Dendritic cell treated with granulocyte-macrophage colony-stimulating factor and Interleukin-4, amounts not matched to agents 40 ng/mL and 50 ng/mL, for 4 days (primary cell): ENCODE measurements at regions not wholly inside any gene's neighbourhood (a gene's known extent, or its start where the extent isn't known, plus 50 kb on each side); places are given as distances from the start of the nearest gene placed in this dataset.

Experiments used
- H3K27ac Mint-ChIP-seq: one replicate; pipeline ENCODE4 v1.8.0; 2022; ENCODE audit warnings: mild to moderate bottlenecking, mixed read lengths
- H3K27me3 Mint-ChIP-seq: one replicate; pipeline ENCODE4 v1.8.0; 2022; ENCODE audit warnings: mild to moderate bottlenecking, mixed read lengths
- H3K36me3 Mint-ChIP-seq: one replicate; pipeline ENCODE4 v1.8.0; 2022; ENCODE audit warnings: low read depth, mixed read lengths
- H3K4me1 Mint-ChIP-seq: one replicate; pipeline ENCODE4 v1.8.0; 2022; ENCODE audit warnings: low read depth, mixed read lengths
- H3K4me3 Mint-ChIP-seq: one replicate; pipeline ENCODE4 v1.8.0; 2022; ENCODE audit warnings: mild to moderate bottlenecking, moderate library complexity, mixed read lengths
- H3K9me3 Mint-ChIP-seq: one replicate; pipeline ENCODE4 v1.8.0; 2022; ENCODE audit warnings: mixed read lengths
- intact Hi-C: fragments of 100-400 bp; cut with micrococcal nuclease; formaldehyde crosslinking; loops from one replicate; pipeline ENCODE4 v1.15.0; 2022

- Mint-ChIP-seq H3K27me3 (no peaks in the 10 kb centered on the region), H3K36me3 (no peaks in the 10 kb centered on the region), H3K9me3 (no peaks in the 10 kb centered on the region), H3K4me1 (no peaks in the 10 kb centered on the region), H3K27ac (no peak overlapping the region), H3K4me3 (no peak overlapping the region)
- intact Hi-C loops, result no loop called here
Observed at GRCh38 chr10:106213493-106213892, 951.0 kb downstream of the SORCS1 start.

- Mint-ChIP-seq H3K36me3 (no peaks in the 10 kb centered on the region), H3K27ac (no peak overlapping the region), H3K27me3 (no peaks in the 10 kb centered on the region), H3K4me3 (no peak overlapping the region), H3K4me1 (no peaks in the 10 kb centered on the region), H3K9me3 (no peaks in the 10 kb centered on the region)
- intact Hi-C loops, result no loop called here
Observed at GRCh38 chr10:106198275-106198674, 966.2 kb downstream of the SORCS1 start.

GRCh38 chr10:106189292-106189691 is 975.2 kb downstream of the SORCS1 start:
- Mint-ChIP-seq H3K36me3 (no peaks in the 10 kb centered on the region), H3K27me3 (no peaks in the 10 kb centered on the region), H3K4me3 (no peak overlapping the region), H3K9me3 (no peaks in the 10 kb centered on the region), H3K27ac (no peak overlapping the region), H3K4me1 (no peaks in the 10 kb centered on the region)
- intact Hi-C loops, result no loop called here

- Mint-ChIP-seq H3K4me1 (no peaks in the 10 kb centered on the region), H3K4me3 (no peak overlapping the region), H3K27me3 (no peaks in the 10 kb centered on the region), H3K36me3 (no peaks in the 10 kb centered on the region), H3K27ac (no peak overlapping the region), H3K9me3 (no peaks in the 10 kb centered on the region)
- intact Hi-C loops, result no loop called here
Observed at GRCh38 chr10:106185951-106186350, 978.6 kb downstream of the SORCS1 start.

GRCh38 chr10:106183041-106183440 is 981.5 kb downstream of the SORCS1 start:
- Mint-ChIP-seq H3K9me3 (no peaks in the 10 kb centered on the region), H3K27ac (no peak overlapping the region), H3K36me3 (no peaks in the 10 kb centered on the region), H3K4me1 (no peaks in the 10 kb centered on the region), H3K4me3 (no peak overlapping the region), H3K27me3 (no peaks in the 10 kb centered on the region)
- intact Hi-C loops, result no loop called here

GRCh38 chr10:106182542-106182941 is 982.0 kb downstream of the SORCS1 start:
- H3K4me1 Mint-ChIP-seq, result no peaks in the 10 kb centered on the region
- H3K4me3 Mint-ChIP-seq, result no peak overlapping the region
- intact Hi-C loops, result no loop called here
- H3K36me3 Mint-ChIP-seq, result no peaks in the 10 kb centered on the region
- H3K9me3 Mint-ChIP-seq, result no peaks in the 10 kb centered on the region
- H3K27ac Mint-ChIP-seq, result no peak overlapping the region
- H3K27me3 Mint-ChIP-seq, result no peaks in the 10 kb centered on the region

- Mint-ChIP-seq H3K36me3 (no peaks in the 10 kb centered on the region), H3K27ac (no peak overlapping the region), H3K4me1 (no peaks in the 10 kb centered on the region), H3K27me3 (no peaks in the 10 kb centered on the region), H3K9me3 (no peaks in the 10 kb centered on the region), H3K4me3 (no peak overlapping the region)
- intact Hi-C loops, result no loop called here
Observed at GRCh38 chr10:106181501-106181900, 983.0 kb downstream of the SORCS1 start.

- H3K27ac Mint-ChIP-seq, result no peak overlapping the region
- no peaks in the 10 kb centered on the region for H3K4me1 Mint-ChIP-seq
- H3K9me3 Mint-ChIP-seq, result no peaks in the 10 kb centered on the region
- H3K27me3 Mint-ChIP-seq, result no peaks in the 10 kb centered on the region
- no peaks in the 10 kb centered on the region for H3K36me3 Mint-ChIP-seq
- H3K4me3 Mint-ChIP-seq, result no peak overlapping the region
- intact Hi-C loops, result no loop called here
Observed at GRCh38 chr10:106179430-106179829, 985.1 kb downstream of the SORCS1 start.

GRCh38 chr10:106175760-106176377 is 988.6 kb downstream of the SORCS1 start:
- Mint-ChIP-seq H3K36me3 (no peaks in the 10 kb centered on the region), H3K9me3 (no peaks in the 10 kb centered on the region), H3K27me3 (no peaks in the 10 kb centered on the region), H3K4me3 (no peak overlapping the region), H3K4me1 (no peaks in the 10 kb centered on the region), H3K27ac (no peak overlapping the region)
- intact Hi-C loops, result no loop called here

- Mint-ChIP-seq H3K27me3 (no peaks in the 10 kb centered on the region), H3K9me3 (no peaks in the 10 kb centered on the region), H3K4me3 (no peak overlapping the region), H3K27ac (no peak overlapping the region), H3K4me1 (no peaks in the 10 kb centered on the region), H3K36me3 (no peaks in the 10 kb centered on the region)
- intact Hi-C loops, result no loop called here
Observed at GRCh38 chr10:106173838-106174237, 990.7 kb downstream of the SORCS1 start.

GRCh38 chr10:106169241-106169640 is 995.3 kb downstream of the SORCS1 start:
- no peak overlapping the region for H3K27ac Mint-ChIP-seq
- no peaks in the 10 kb centered on the region for H3K4me1 Mint-ChIP-seq
- no peaks in the 10 kb centered on the region for H3K27me3 Mint-ChIP-seq
- no peaks in the 10 kb centered on the region for H3K9me3 Mint-ChIP-seq
- H3K36me3 Mint-ChIP-seq, result no peaks in the 10 kb centered on the region
- H3K4me3 Mint-ChIP-seq, result no peak overlapping the region
- intact Hi-C loops, result no loop called here

- intact Hi-C loops, result no loop called here
- H3K4me3 Mint-ChIP-seq, result no peak overlapping the region
- no peak overlapping the region for H3K27ac Mint-ChIP-seq
- H3K27me3 Mint-ChIP-seq, result no peaks in the 10 kb centered on the region
- no peaks in the 10 kb centered on the region for H3K9me3 Mint-ChIP-seq
- no peaks in the 10 kb centered on the region for H3K36me3 Mint-ChIP-seq
- no peaks in the 10 kb centered on the region for H3K4me1 Mint-ChIP-seq
Observed at GRCh38 chr10:106167946-106168345, 996.6 kb downstream of the SORCS1 start.

GRCh38 chr10:106158241-106158640 is 1006.3 kb downstream of the SORCS1 start:
- H3K27ac Mint-ChIP-seq, result no peak overlapping the region
- intact Hi-C loops, result no loop called here
- no peaks in the 10 kb centered on the region for H3K36me3 Mint-ChIP-seq
- H3K27me3 Mint-ChIP-seq, result no peaks in the 10 kb centered on the region
- H3K4me3 Mint-ChIP-seq, result no peak overlapping the region
- H3K4me1 Mint-ChIP-seq, result no peaks in the 10 kb centered on the region
- H3K9me3 Mint-ChIP-seq, result no peaks in the 10 kb centered on the region

- intact Hi-C loops, result no loop called here
- no peaks in the 10 kb centered on the region for H3K9me3 Mint-ChIP-seq
- no peaks in the 10 kb centered on the region for H3K36me3 Mint-ChIP-seq
- H3K4me1 Mint-ChIP-seq, result no peaks in the 10 kb centered on the region
- no peak overlapping the region for H3K4me3 Mint-ChIP-seq
- no peak overlapping the region for H3K27ac Mint-ChIP-seq
- no peaks in the 10 kb centered on the region for H3K27me3 Mint-ChIP-seq
Observed at GRCh38 chr10:106147021-106147420, 1017.5 kb downstream of the SORCS1 start.

- H3K27ac Mint-ChIP-seq, result no peak overlapping the region
- no peaks in the 10 kb centered on the region for H3K4me1 Mint-ChIP-seq
- no peaks in the 10 kb centered on the region for H3K9me3 Mint-ChIP-seq
- H3K4me3 Mint-ChIP-seq, result no peak overlapping the region
- intact Hi-C loops, result no loop called here
- no peaks in the 10 kb centered on the region for H3K27me3 Mint-ChIP-seq
- H3K36me3 Mint-ChIP-seq, result no peaks in the 10 kb centered on the region
Observed at GRCh38 chr10:106139915-106140314, 1024.6 kb downstream of the SORCS1 start.
